Kidney (tissue), 13 donors: ENCODE measurements at regions not wholly inside any gene's neighbourhood (a gene's known extent, or its start where the extent isn't known, plus 50 kb on each side); places are given as distances from the start of the nearest gene placed in this dataset.

Experiments
- DNase-seq, 5 donors: peaks; one replicate each; pipeline ENCODE4 v3.0.0-alpha.2; 2013 to 2020
- FAIRE-seq: peaks from 2 replicates; lab custom pipeline; 2012; peaks lifted over from hg19 to GRCh38; lab: Jason Lieb, UNC
- H3K27ac ChIP-seq, 2 donors: one replicate each; pipeline ENCODE4 v1.7.0; 2013; ENCODE audit warnings: low read depth in 2 of 2, low read length in 2 of 2, inconsistent platforms in 1 of 2
- H3K27me3 ChIP-seq: one replicate; pipeline ENCODE4 v1.7.1; 2013; ENCODE audit warnings: low read length, inconsistent platforms; ENCODE audit not compliant: control insufficient read depth, insufficient read depth
- H3K36me3 ChIP-seq, 3 donors: one replicate each; pipeline versions ENCODE4 v1.7.0 to v1.7.1; 2013; ENCODE audit warnings: low read length in 3 of 3, control low read depth in 1 of 3, inconsistent platforms in 1 of 3; ENCODE audit not compliant: insufficient read depth in 3 of 3, control insufficient read depth in 2 of 3
- H3K4me1 ChIP-seq, 3 donors: one replicate each; pipeline versions ENCODE4 v1.7.0 to v1.7.1; 2013; ENCODE audit warnings: low read length in 3 of 3, inconsistent platforms in 1 of 3, low read depth in 1 of 3; ENCODE audit not compliant: control insufficient read depth in 2 of 3, insufficient read depth in 2 of 3
- H3K4me3 ChIP-seq, 3 donors: one replicate each; pipeline versions ENCODE4 v1.7.0 to v1.8.1; 2013; ENCODE audit warnings: low read length in 3 of 3, control low read depth in 1 of 3, inconsistent platforms in 1 of 3
- H3K9ac ChIP-seq, 3 donors: one replicate each; pipeline versions ENCODE4 v1.7.0 to v1.7.1; 2013; ENCODE audit warnings: low read length in 3 of 3, control low read depth in 1 of 3, inconsistent platforms in 1 of 3
- H3K9me3 ChIP-seq, 3 donors: one replicate each; pipeline versions ENCODE4 v1.7.0 to v1.7.1; 2013; ENCODE audit warnings: low read length in 3 of 3, control low read depth in 1 of 3, inconsistent platforms in 1 of 3; ENCODE audit not compliant: control insufficient read depth in 2 of 3, insufficient read depth in 1 of 3
- CTCF ChIP-seq: IDR thresholded peaks from 3 replicates; pipeline ENCODE4 v1.5.1; 2012; ENCODE audit warnings: mild to moderate bottlenecking, moderate library complexity, borderline replicate concordance; ENCODE audit not compliant: insufficient read depth; ENCODE audit errors: extremely low read depth
- intact Hi-C: fragments of 100-400 bp; cut with DNase I; formaldehyde crosslinking; loops from one replicate; pipeline ENCODE4 v1.11.1; 2022
- donor health status: control.
- donor health status: control.
- donor health status: control.
- donor health status: control.
- donor health status: control.
- donor health status: DM: yes; HTN: yes; CAD: no.
- donor health status: Normal renal cell carcinoma (clear cell type).

GRCh38 chr5:148912714-148913398 is 86.4 kb downstream of the ADRB2 start:
- Histone ChIP-seq H3K9me3 (no peaks in the 10 kb centered on the region), H3K9ac (no peak overlapping the region), H3K4me1 (peaks cover 0 to 3% (median 0%) of the 10 kb centered on the region in 3 donors), H3K27me3 (no peaks in the 10 kb centered on the region), H3K36me3 (no peaks in the 10 kb centered on the region), H3K27ac (no peak overlapping the region), H3K4me3 (no peak overlapping the region)
- FAIRE-seq (no peak), DNase-seq (peak in 1 of 5 donors; percentile 16)
- intact Hi-C loops = no loop called here
- peak; percentile 43 for TF ChIP-seq CTCF

- TF ChIP-seq CTCF = no peak
- Histone ChIP-seq H3K4me3 (no peak overlapping the region), H3K4me1 (peaks cover 0 to 3% (median 0%) of the 10 kb centered on the region in 3 donors), H3K36me3 (no peaks in the 10 kb centered on the region), H3K9me3 (no peaks in the 10 kb centered on the region), H3K27ac (no peak overlapping the region), H3K27me3 (no peaks in the 10 kb centered on the region), H3K9ac (no peak overlapping the region)
- intact Hi-C loops = no loop called here
- no peak for DNase-seq
- FAIRE-seq = no peak
Measured at GRCh38 chr5:148913493-148913892, 87.1 kb downstream of the ADRB2 start.

- no peak for FAIRE-seq
- peaks cover 0 to 3% (median 0%) of the 10 kb centered on the region in 3 donors for H3K4me1 ChIP-seq
- H3K27ac ChIP-seq = no peak overlapping the region
Measured at GRCh38 chr5:148913985-148914431, 87.6 kb downstream of the ADRB2 start.

More at GRCh38 chr5:148913985-148914431, 87.6 kb downstream of the ADRB2 start:
- Histone ChIP-seq H3K4me3 (no peak overlapping the region), H3K9me3 (no peaks in the 10 kb centered on the region), H3K36me3 (no peaks in the 10 kb centered on the region), H3K9ac (no peak overlapping the region), H3K27me3 (no peaks in the 10 kb centered on the region)
- intact Hi-C loops = no loop called here
- TF ChIP-seq CTCF = no peak
- no peak for DNase-seq
